NCI-H2081 treated with DMSO at 0.1 percent for 48 hours (cell line): ENCODE measurements at regions not wholly inside any gene's neighbourhood (a gene's known extent, or its start where the extent isn't known, plus 50 kb on each side); places are given as distances from the start of the nearest gene placed in this dataset.
"Not testable (repeated sequence)": the region's sequence is repeated elsewhere in the genome, so short reads cannot be mapped to it uniquely, and the experiment has no call there.

Source experiments
- DNase-seq: peaks from one replicate; lab custom pipeline; 2025; lab: John Stamatoyannopoulos, UW

GRCh38 chr5:13218518-13218917, 726.0 kb downstream of the DNAH5 start:
- DNase-seq, result no peak

GRCh38 chr5:13217636-13218035, 726.9 kb downstream of the DNAH5 start:
- DNase-seq, result no peak

GRCh38 chr5:13215806-13216205, 728.7 kb downstream of the DNAH5 start:
- no peak for DNase-seq

- no peak for DNase-seq
These were observed 729.1 kb downstream of the DNAH5 start for GRCh38 chr5:13215370-13215769.

GRCh38 chr5:13214182-13214581, 730.3 kb downstream of the DNAH5 start:
- no peak for DNase-seq

GRCh38 chr5:13212886-13213285, 731.6 kb downstream of the DNAH5 start:
- no peak for DNase-seq

- no peak for DNase-seq
These were observed 733.4 kb downstream of the DNAH5 start for GRCh38 chr5:13211064-13211463.

GRCh38 chr5:13207112-13207511, 737.4 kb downstream of the DNAH5 start:
- DNase-seq, result no peak

GRCh38 chr5:13201022-13201421, 743.5 kb downstream of the DNAH5 start:
- DNase-seq, result no peak

GRCh38 chr5:13198226-13198625, 746.3 kb downstream of the DNAH5 start:
- not testable (repeated sequence) for DNase-seq

- no peak for DNase-seq
These were observed 755.0 kb downstream of the DNAH5 start for GRCh38 chr5:13189532-13189931.

- DNase-seq, result no peak
These were observed 756.1 kb downstream of the DNAH5 start for GRCh38 chr5:13188371-13188770.

- no peak for DNase-seq
These were observed 757.3 kb downstream of the DNAH5 start for GRCh38 chr5:13187186-13187585.

- DNase-seq, result no peak
These were observed 758.3 kb downstream of the DNAH5 start for GRCh38 chr5:13186177-13186576.

- peak; percentile 45 for DNase-seq
These were observed 764.9 kb downstream of the DNAH5 start for GRCh38 chr5:13179407-13180087.

- no peak for DNase-seq
These were observed 800.9 kb downstream of the DNAH5 start for GRCh38 chr5:13143630-13144029.

- DNase-seq, result no peak
These were observed 801.3 kb downstream of the DNAH5 start for GRCh38 chr5:13143214-13143613.

- DNase-seq, result no peak
These were observed 810.5 kb downstream of the DNAH5 start for GRCh38 chr5:13133951-13134350.

- no peak for DNase-seq
These were observed 829.0 kb downstream of the DNAH5 start for GRCh38 chr5:13115476-13115875.

- no peak for DNase-seq
These were observed 836.2 kb downstream of the DNAH5 start for GRCh38 chr5:13108265-13108664.

- DNase-seq, result no peak
These were observed 837.0 kb downstream of the DNAH5 start for GRCh38 chr5:13107537-13107936.

GRCh38 chr5:13081116-13081515, 863.4 kb downstream of the DNAH5 start:
- DNase-seq, result no peak

- not testable (repeated sequence) for DNase-seq
These were observed 871.6 kb downstream of the DNAH5 start for GRCh38 chr5:13072936-13073335.

- DNase-seq, result no peak
These were observed 881.4 kb downstream of the DNAH5 start for GRCh38 chr5:13063088-13063487.
